ENCODE measurements at regions not wholly inside any gene's neighbourhood (a gene's known extent, or its start where the extent isn't known, plus 50 kb on each side); places are given as distances from the start of the nearest gene placed in this dataset.
"Not testable (repeated sequence)": the region's sequence is repeated elsewhere in the genome, so short reads cannot be mapped to it uniquely, and the experiment has no call there.

DNA sequence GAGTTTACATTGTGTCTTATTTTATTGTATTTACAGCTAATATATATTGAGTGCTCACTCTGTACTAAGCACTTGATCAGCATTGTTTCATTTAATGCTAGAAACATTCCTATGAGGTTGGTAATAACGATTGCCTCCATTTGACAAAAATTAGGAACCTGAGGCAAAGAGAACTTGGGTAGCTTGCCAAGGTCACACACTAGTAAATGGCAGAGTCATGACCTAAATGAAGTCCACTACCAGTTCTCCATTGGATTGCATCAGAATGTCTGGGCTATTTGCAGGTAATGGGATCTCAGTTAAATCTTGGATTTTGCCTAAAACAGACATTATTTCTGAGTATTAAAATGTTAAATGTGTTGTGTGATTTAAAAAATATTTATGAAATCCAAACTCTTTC is 65.8 kb upstream of the CRIM1 start:
- Histone ChIP-seq H3K36me3 (no peaks in the 10 kb centered on the region), H3K4me3 (ENCODE audit: low read depth, low read length) (no peak overlapping the region), H3K9me3 (no peaks in the 10 kb centered on the region; the same call in 1 of the 2 replicates), H3K4me1 (no peaks in the 10 kb centered on the region), H3K27me3 (no peaks in the 10 kb centered on the region)
- TF ChIP-seq, protein P1, sequence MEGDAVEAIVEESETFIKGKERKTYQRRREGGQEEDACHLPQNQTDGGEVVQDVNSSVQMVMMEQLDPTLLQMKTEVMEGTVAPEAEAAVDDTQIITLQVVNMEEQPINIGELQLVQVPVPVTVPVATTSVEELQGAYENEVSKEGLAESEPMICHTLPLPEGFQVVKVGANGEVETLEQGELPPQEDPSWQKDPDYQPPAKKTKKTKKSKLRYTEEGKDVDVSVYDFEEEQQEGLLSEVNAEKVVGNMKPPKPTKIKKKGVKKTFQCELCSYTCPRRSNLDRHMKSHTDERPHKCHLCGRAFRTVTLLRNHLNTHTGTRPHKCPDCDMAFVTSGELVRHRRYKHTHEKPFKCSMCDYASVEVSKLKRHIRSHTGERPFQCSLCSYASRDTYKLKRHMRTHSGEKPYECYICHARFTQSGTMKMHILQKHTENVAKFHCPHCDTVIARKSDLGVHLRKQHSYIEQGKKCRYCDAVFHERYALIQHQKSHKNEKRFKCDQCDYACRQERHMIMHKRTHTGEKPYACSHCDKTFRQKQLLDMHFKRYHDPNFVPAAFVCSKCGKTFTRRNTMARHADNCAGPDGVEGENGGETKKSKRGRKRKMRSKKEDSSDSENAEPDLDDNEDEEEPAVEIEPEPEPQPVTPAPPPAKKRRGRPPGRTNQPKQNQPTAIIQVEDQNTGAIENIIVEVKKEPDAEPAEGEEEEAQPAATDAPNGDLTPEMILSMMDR (IDR thresholded peaks at IDR 0.05; ENCODE audit: low read depth, low read length) = no peak
- no peak for DNase-seq

DNA sequence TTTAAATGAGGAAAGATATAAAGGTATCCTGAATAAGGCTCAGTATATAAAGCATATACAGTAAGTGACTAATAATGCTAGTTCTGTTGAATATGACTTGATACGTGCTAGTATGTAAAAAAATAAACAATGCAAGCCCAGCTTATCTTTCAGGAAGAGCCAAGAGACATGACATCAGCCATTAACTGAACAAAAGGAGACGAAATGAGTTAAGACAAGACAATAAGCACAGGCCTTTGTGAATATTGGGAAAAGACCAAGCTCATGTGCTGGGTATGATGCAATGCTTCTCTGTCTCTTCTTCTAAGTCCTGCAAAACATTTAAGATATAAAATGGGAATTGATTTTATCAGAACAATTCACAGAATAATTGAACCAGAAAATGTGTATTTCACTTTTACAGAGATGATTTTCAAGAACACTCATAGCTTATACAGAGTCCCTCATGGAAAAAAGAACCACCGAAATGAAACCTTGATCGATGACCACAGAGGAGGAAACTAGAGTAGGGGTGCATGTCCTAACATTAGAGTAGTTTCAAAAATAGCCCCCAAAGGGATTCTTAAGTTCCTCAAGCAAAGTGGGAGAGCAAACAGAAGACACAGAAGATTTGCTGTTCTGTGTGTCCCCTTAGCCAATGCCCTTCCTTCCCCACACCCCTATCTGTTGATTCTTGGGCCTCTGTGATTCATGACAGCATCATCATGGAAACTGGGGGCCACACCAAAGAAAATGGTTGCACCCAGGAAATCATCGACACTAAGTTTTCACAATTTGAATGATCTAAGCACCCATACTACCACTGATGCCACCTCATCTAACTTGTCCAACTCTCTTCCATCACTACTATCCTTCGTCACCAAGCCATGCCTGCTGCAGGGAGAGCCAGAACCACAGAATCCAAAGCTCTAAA is 68.0 kb upstream of the CRIM1 start:
- TF ChIP-seq, protein P1 (IDR thresholded peaks at IDR 0.05; ENCODE audit: low read depth, low read length) = no peak
- Histone ChIP-seq H3K27me3 (no peaks in the 10 kb centered on the region), H3K4me1 (no peaks in the 10 kb centered on the region), H3K4me3 (ENCODE audit: low read depth, low read length) (no peak overlapping the region), H3K36me3 (no peaks in the 10 kb centered on the region), H3K9me3 (no peaks in the 10 kb centered on the region; the same call in 1 of the 2 replicates)
- no peak for DNase-seq

DNA sequence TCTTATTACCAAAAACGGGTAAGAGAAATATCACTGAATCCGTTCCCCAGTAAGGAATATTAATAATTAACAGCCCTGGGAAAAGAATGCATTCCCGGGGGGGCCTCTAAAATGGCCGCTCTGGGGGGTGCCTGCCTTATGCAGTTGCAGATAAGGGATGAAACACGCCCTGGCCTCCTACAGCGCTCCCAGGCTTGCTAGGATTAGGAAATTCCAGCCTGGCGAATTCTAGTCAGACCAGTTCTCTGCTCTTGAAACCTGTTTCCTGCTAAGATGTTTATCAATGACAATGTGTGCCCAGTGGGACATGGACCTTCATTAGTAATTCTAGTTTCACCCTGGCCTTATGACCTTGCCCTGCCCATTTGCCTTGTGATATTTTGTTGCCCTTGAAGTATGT is 76.1 kb upstream of the CRIM1 start:
- not testable (repeated sequence) for H3K36me3 ChIP-seq; H3K9me3 ChIP-seq; H3K4me1 ChIP-seq; H3K4me3 ChIP-seq (ENCODE audit: low read depth, low read length); H3K27me3 ChIP-seq; DNase-seq

DNA sequence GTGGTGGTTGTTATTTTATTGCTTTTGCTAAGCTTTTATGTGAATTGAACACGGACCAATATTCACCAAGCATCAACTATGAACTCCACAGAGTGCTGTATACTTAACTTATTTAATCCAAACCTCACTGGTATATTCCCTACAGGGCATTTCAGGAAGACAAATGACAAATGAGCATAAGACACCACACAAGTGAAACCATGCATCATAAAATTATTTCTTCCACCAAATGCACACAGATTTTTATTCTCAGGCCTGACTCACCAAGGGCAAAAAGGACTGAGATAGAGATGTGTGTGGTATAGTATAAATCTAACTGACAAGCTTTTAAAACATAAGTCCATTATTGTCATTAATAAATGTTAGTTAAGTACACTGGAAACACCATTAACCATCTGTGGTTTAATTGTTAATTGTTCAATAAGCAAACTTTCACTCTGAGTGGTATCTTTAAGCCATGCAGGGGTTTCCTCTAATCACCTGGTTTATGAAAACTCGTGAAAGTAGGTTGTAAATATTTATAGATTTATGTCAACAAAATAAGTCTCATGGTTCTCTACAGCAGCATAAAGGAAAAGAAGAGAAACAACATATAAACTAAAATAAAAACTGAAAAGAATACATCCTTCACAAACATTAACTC is 77.6 kb upstream of the CRIM1 start:
- H3K27me3 ChIP-seq = no peaks in the 10 kb centered on the region
- no peaks in the 10 kb centered on the region for H3K9me3 ChIP-seq
- TF ChIP-seq, protein P1 (IDR thresholded peaks at IDR 0.05; ENCODE audit: low read depth, low read length) = no peak
- no peaks in the 10 kb centered on the region for H3K4me1 ChIP-seq
- DNase-seq = no peak
- H3K4me3 ChIP-seq (ENCODE audit: low read depth, low read length) = no peak overlapping the region
- H3K36me3 ChIP-seq = no peaks in the 10 kb centered on the region

DNA sequence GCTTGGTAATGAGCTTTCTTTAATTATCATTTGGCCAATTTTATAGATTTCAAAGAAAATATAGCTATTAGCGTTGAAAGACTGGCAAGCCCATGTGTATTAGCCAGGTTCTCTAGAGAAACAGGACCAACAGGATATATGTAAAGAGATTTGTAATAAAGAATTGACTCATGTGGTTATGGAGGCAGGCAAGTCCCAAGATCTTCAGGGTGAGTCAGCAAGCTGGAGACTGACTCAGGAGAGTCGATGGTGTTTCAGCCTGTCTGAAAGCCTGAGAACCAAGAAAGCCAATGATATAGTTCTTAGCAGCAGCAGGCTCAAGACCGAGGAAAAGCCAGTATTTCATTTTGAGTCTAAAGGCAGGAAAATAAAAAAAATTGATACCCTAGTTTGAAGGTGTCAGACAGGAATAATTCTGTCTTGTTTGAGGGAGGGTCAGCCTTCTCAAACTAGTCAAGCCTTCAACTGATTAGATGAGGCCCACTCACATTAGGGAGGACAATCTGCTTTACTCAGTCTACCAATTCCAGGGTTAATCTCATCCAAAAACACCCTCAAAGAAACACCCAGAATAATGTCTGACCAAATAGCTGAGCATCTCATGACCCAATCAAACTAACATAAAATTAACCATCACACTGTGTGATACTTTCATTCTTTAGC is 78.3 kb upstream of the CRIM1 start:
- Histone ChIP-seq H3K4me3 (ENCODE audit: low read depth, low read length) (no peak overlapping the region), H3K27me3 (no peaks in the 10 kb centered on the region), H3K9me3 (no peaks in the 10 kb centered on the region), H3K36me3 (no peaks in the 10 kb centered on the region), H3K4me1 (no peaks in the 10 kb centered on the region)
- no peak for DNase-seq
- TF ChIP-seq, protein P1 (IDR thresholded peaks at IDR 0.05; ENCODE audit: low read depth, low read length) = no peak

DNA sequence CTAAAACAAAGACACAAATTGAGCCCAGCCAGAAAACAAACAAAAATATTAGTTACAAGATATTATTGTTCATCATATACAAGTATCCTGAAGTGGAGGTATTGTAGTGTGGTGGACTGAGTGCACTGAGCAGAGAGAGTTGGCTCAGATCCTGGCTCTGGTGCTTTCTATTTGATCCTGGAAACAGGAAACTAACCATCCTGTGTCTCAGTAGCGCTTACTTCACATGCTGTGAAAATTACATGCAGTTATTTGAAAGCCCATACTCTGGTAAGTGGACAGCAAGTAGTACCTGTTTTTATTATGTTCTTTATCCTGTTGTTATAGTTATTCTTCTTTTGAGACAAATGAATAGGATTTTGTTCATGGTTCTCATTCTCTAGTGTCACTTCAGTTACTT is 84.3 kb upstream of the CRIM1 start:
- TF ChIP-seq, protein P1 (IDR thresholded peaks at IDR 0.05; ENCODE audit: low read depth, low read length) = no peak
- H3K9me3 ChIP-seq = no peaks in the 10 kb centered on the region
- no peak for DNase-seq
- H3K36me3 ChIP-seq = no peaks in the 10 kb centered on the region
- no peaks in the 10 kb centered on the region for H3K4me1 ChIP-seq
- H3K27me3 ChIP-seq = no peaks in the 10 kb centered on the region
- H3K4me3 ChIP-seq (ENCODE audit: low read depth, low read length) = no peak overlapping the region
